CD4-positive, alpha-beta T cell treated with Interferon alpha-2 for 1 hour (primary cell): ENCODE measurements at regions not wholly inside any gene's neighbourhood (a gene's known extent, or its start where the extent isn't known, plus 50 kb on each side); places are given as distances from the start of the nearest gene placed in this dataset.

Experiments
- DNase-seq, 2 donors: peaks; one replicate each; pipeline ENCODE4 v3.0.0-alpha.2; 2020 to 2022

DNA sequence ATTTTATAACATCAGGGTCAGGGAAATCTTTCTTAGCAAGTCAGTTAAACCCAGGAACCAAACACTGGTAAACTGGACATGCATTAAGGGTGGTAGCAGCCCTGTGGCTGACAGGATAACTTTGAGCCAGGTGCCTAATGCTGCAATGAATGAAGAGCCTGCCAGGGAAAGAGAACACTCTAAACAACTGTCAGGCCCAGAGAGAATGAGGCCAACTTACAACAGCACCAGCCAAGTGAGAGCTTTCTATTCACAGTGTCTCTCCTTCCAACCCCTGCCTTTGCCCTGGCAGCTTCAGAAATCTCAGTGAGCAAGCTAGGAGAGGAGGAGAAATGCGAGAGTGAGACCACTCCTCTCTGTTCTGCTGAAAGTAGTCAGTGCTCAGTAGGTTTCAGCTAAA, 50.4 kb upstream of the ATP2C1 start:
- DNase-seq = no peak
